ENCODE measurements at regions not wholly inside any gene's neighbourhood (a gene's known extent, or its start where the extent isn't known, plus 50 kb on each side); places are given as distances from the start of the nearest gene placed in this dataset.

DNA sequence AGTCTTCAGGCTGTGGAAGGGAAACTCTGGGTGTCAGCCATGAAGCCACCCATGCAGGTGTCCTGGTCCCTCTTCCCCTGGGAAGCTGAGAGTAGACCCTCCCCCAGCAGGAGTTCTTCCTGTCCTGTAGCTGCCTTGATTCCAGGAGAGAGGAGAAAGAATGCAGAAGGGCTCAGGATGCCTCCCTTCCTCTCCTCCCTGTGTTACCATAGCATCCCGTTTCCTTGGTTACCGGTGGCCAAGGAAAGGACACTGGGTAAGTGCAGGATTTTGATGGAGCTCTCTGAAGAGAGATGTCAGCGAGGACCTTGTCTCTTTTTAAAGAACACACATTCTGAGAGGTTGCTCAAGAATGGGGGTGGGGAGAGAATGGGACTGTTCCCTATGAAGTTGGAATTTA is 304.1 kb upstream of the N4BP1 start:
- H3K4me1 ChIP-seq = no peaks in the 10 kb centered on the region
- no peak overlapping the region for H3K4me3 ChIP-seq
- no peak overlapping the region for H3K27ac ChIP-seq
- peaks cover 8% of the 10 kb centered on the region for H3K27me3 ChIP-seq
- no peaks in the 10 kb centered on the region for H3K36me3 ChIP-seq
- ATAC-seq (no peak), DNase-seq (no peak)
- no peaks in the 10 kb centered on the region for H3K9me3 ChIP-seq
- intact Hi-C loops (cut with DNase I) = no loop called here
- TF ChIP-seq, protein P1, sequence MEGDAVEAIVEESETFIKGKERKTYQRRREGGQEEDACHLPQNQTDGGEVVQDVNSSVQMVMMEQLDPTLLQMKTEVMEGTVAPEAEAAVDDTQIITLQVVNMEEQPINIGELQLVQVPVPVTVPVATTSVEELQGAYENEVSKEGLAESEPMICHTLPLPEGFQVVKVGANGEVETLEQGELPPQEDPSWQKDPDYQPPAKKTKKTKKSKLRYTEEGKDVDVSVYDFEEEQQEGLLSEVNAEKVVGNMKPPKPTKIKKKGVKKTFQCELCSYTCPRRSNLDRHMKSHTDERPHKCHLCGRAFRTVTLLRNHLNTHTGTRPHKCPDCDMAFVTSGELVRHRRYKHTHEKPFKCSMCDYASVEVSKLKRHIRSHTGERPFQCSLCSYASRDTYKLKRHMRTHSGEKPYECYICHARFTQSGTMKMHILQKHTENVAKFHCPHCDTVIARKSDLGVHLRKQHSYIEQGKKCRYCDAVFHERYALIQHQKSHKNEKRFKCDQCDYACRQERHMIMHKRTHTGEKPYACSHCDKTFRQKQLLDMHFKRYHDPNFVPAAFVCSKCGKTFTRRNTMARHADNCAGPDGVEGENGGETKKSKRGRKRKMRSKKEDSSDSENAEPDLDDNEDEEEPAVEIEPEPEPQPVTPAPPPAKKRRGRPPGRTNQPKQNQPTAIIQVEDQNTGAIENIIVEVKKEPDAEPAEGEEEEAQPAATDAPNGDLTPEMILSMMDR (IDR thresholded peaks at IDR 0.05) = no peak

DNA sequence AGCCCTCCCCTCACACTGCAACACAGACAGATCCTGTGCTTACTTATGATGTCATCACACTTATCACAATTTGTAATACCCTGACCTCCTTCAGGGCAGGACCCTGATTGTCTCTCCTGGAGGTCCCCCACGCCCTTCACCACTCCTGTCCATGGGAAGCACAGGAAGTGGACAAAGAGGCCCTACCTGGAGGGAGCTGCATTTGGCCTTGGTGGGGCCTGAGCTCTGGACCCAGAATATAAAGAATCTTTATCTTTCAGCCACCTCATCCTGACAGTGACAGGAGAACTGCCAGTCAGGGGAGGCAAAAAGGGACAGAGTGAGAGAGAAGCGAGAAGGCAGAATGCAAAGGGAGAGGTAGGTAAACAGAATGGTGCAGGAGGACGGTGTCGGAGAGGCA is 303.4 kb upstream of the N4BP1 start:
- Histone ChIP-seq H3K4me3 (no peak overlapping the region), H3K27me3 (peaks cover 8% of the 10 kb centered on the region), H3K9me3 (no peaks in the 10 kb centered on the region), H3K4me1 (no peaks in the 10 kb centered on the region), H3K36me3 (no peaks in the 10 kb centered on the region), H3K27ac (no peak overlapping the region)
- intact Hi-C loops (cut with DNase I) = no loop called here
- TF ChIP-seq, protein P1 (IDR thresholded peaks at IDR 0.05) = no peak
- no peak for DNase-seq
- no peak for ATAC-seq

DNA sequence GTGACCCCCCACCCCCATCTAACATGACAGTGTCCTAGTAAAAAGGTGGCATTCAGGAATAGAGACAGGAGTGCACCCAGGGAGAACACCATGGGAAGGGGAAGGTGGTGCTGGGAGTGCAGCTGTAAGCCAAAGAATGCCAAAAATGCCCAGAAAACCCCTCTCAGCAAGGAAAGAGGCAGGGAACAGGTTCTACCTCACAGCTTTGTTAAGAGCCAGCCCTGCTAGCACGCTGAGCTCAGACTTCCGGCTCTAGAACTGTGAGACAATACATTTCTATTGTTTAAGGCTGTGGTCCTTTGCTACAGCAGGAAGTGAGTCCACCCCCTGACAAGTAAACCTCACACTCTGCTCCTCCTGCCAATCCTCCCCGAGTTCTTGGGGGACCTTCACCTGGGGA is 302.4 kb upstream of the N4BP1 start:
- TF ChIP-seq, protein P1 (IDR thresholded peaks at IDR 0.05) = no peak
- ATAC-seq (no peak), DNase-seq (no peak)
- Histone ChIP-seq H3K9me3 (no peaks in the 10 kb centered on the region), H3K36me3 (no peaks in the 10 kb centered on the region), H3K27me3 (peaks cover 8% of the 10 kb centered on the region), H3K4me1 (no peaks in the 10 kb centered on the region), H3K27ac (no peak overlapping the region), H3K4me3 (no peak overlapping the region)
- intact Hi-C loops (cut with DNase I) = no loop called here

DNA sequence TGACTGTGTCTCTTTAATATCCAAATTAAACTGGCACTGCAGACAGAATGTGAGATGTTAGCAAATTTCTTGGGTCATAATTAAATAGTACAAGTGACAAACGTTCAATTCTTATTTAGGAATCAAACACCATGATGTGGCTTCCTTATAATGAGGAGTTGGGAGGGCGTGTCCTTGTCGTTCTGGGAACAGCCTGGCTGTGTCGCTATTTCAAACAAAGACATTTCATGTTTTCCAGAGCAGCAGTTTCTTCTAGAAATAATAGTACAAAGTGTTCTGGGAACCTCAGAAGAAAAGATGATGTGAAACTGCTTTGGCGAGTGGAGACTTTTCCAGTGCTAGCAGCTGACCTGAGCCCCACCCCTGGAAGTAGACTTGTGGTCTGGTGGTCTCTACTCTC is 301.7 kb upstream of the N4BP1 start:
- Histone ChIP-seq H3K9me3 (no peaks in the 10 kb centered on the region), H3K4me1 (no peaks in the 10 kb centered on the region), H3K27ac (no peak overlapping the region), H3K4me3 (no peak overlapping the region), H3K27me3 (peaks cover 8% of the 10 kb centered on the region), H3K36me3 (no peaks in the 10 kb centered on the region)
- DNase-seq (no peak), ATAC-seq (no peak)
- TF ChIP-seq, protein P1 (IDR thresholded peaks at IDR 0.05) = no peak
- intact Hi-C loops (cut with DNase I) = no loop called here

DNA sequence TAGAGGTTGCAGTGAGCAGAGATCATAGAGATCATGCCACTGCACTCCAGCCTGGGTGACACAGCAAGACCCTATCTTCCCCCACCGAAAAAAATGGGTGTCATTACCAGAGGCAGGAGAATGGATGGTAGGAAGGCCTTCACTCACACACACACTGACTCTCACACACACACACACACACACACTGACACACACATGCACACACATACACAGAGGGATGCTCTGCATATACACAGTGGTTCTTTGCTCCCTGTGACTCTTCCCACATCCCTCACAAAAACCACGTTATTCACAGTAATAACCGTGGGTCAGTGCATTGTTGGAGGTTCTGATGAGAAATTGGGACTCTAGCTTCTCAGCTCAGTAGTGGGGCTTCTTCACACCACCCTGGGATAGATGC is 300.2 kb upstream of the N4BP1 start:
- no peak for DNase-seq
- Histone ChIP-seq H3K36me3 (no peaks in the 10 kb centered on the region), H3K9me3 (no peaks in the 10 kb centered on the region), H3K4me1 (no peaks in the 10 kb centered on the region), H3K27me3 (peaks cover 8% of the 10 kb centered on the region), H3K27ac (no peak overlapping the region), H3K4me3 (no peak overlapping the region)
- TF ChIP-seq, protein P1 (IDR thresholded peaks at IDR 0.05) = no peak
- intact Hi-C loops (cut with DNase I) = no loop called here
- no peak for ATAC-seq

DNA sequence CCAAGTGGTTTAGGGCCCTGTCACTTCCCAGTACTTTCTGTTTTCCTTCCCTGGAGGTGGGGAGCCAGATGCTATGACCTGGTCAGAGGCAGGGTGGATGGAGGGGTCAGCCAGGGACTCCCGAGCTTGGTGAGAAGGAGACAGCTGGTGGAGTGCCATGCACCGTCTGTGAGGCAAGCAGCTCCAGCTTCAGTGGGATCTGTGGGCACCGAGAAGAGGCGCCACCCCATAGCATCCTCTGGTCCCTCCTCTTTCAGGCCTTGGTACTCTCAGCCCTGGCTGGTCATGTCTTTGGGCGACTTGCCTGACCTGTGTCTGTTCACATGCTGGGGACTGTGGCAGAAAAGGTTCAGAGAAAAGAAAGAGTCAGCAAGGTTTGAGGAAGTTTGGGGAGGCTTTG is 299.3 kb upstream of the N4BP1 start:
- Histone ChIP-seq H3K4me3 (no peak overlapping the region), H3K27ac (no peak overlapping the region), H3K36me3 (no peaks in the 10 kb centered on the region), H3K27me3 (peaks cover 8% of the 10 kb centered on the region), H3K4me1 (no peaks in the 10 kb centered on the region), H3K9me3 (no peaks in the 10 kb centered on the region)
- ATAC-seq = no peak
- TF ChIP-seq, protein P1 (IDR thresholded peaks at IDR 0.05) = no peak
- DNase-seq = no peak
- intact Hi-C loops (cut with DNase I) = no loop called here

All from upper lobe of right lung (tissue), 1 donor.